GM12878 (cell line): ENCODE measurements at regions not wholly inside any gene's neighbourhood (a gene's known extent, or its start where the extent isn't known, plus 50 kb on each side); places are given as distances from the start of the nearest gene placed in this dataset.

Experiments
- CEBPZ ChIP-seq: fragments of 150-350 bp; IDR thresholded peaks from 2 replicates; pipeline ENCODE4 v1.6.1; 2016; ENCODE audit warnings: low read depth, low read length
- CUX1 ChIP-seq: IDR thresholded peaks from 2 replicates; pipeline ENCODE4 v1.6.1; 2012; ENCODE audit warnings: improper control_type of control experiment, low read depth, low read length; ENCODE audit not compliant: insufficient replicate concordance
- KDM1A ChIP-seq: fragments of 200-600 bp; sonication (generic); IDR thresholded peaks from 2 replicates; pipeline ENCODE4 v1.6.1; 2016; ENCODE audit warnings: borderline replicate concordance
- KLF5 ChIP-seq: fragments of 450-650 bp; IDR thresholded peaks from 2 replicates; pipeline ENCODE4 v1.6.1; 2014; ENCODE audit warnings: mild to moderate bottlenecking; ENCODE audit not compliant: partially characterized antibody
- MLLT1 ChIP-seq: fragments of 450-650 bp; IDR thresholded peaks from 2 replicates; pipeline ENCODE4 v1.6.1; 2016; ENCODE audit warnings: mild to moderate bottlenecking
- NFYB ChIP-seq: IDR thresholded peaks from 2 replicates; pipeline ENCODE4 v1.6.1; 2011; ENCODE audit warnings: low read depth, mild to moderate bottlenecking, low read length, improper control_type of control experiment, moderate library complexity; ENCODE audit not compliant: insufficient read depth
- ZSCAN29 ChIP-seq: fragments of 450-650 bp; IDR thresholded peaks from 2 replicates; pipeline ENCODE4 v1.6.1; 2017; ENCODE audit warnings: mild to moderate bottlenecking, moderate library complexity

- no peak for TF ChIP-seq CUX1
- no peak for TF ChIP-seq NFYB
- TF ChIP-seq ZSCAN29 = no peak
- no peak for TF ChIP-seq CEBPZ
- TF ChIP-seq KLF5 = no peak
- TF ChIP-seq MLLT1 = no peak
- TF ChIP-seq KDM1A = no peak
Measured at GRCh38 chr6:169965657-169966311, 214.4 kb downstream of the ERMARD start (continued).
